ENCODE measurements at regions not wholly inside any gene's neighbourhood (a gene's known extent, or its start where the extent isn't known, plus 50 kb on each side); places are given as distances from the start of the nearest gene placed in this dataset.
"Not testable (repeated sequence)": the region's sequence is repeated elsewhere in the genome, so short reads cannot be mapped to it uniquely, and the experiment has no call there.

DNA sequence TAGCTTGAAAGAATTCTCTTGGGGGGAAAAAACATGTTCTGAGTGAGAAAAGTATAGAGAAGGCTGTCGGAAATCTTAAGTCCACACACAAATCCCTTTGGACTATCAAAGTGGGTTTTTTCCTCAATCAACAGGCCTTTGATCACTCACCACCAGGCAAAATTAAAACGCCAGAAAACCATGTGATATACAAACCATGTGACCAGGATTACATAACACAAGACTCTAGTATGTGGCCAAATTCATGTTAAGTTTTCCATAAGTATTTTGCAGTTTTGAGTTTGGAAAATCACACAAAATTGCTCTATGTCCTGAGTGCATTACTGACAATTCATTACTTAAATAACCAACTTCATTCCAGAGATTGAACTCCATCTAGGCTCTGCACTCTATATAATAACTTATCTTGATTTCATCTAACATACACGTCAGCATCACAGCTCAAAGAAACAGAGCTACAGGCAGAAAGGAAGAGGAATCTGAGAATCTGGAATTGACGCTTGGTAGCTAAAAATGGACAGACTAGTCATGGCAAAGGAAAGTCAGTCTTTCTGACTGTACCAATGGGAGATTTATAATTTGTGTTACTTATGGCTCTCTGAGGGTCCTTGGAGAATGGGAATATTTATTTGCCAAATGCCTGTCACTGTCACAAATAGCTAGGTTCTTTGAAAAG lies 383.5 kb downstream of the SFMBT2 start:
- no peak for DNase-seq

DNA sequence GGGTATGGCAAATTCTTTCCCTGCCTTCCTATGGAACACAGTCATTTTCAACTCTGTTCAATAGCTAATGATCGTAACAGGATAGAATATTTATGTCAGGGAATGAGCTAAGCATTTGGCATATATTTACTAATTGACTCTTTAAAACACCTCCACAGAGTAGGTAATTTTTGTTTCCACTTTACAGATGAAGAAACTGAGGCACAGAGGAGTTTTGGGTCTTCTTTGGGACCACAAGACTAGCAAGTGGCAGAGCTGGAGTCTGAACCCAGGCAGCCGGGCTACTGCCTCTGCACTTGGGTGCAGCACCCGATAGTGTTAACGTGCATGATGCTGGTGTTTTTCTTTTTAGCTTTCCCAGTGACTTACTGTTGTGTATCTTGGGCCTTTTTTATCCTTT lies 384.0 kb downstream of the SFMBT2 start:
- no peak for DNase-seq

GRCh38 chr10:7025296-7025695 lies 385.5 kb downstream of the SFMBT2 start:
- no peak for DNase-seq

GRCh38 chr10:7015457-7015856 lies 395.4 kb downstream of the SFMBT2 start:
- no peak for DNase-seq

- no peak for DNase-seq
Measured at GRCh38 chr10:7014721-7015120, 396.1 kb downstream of the SFMBT2 start.

DNA sequence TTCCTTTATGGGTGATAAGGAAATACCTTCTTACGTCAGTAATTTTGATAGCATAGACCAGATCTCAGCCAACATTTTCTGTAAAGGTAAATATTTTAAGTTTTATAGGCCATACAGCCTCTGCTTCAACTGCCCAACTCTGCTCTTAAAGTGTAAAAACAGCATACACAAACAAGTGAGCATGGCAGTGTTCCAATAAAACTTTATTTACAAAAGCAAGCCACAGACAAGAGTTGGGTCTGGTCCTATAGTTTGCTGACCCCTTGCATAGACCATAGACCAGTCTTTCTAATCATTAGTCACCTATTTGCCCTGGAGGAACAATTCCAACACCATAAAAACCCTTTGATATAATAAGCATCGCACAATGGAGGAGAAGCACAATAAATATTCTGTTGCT lies 398.8 kb downstream of the SFMBT2 start:
- no peak for DNase-seq

- DNase-seq = no peak
Measured at GRCh38 chr10:7008645-7009044, 402.2 kb downstream of the SFMBT2 start.

DNA sequence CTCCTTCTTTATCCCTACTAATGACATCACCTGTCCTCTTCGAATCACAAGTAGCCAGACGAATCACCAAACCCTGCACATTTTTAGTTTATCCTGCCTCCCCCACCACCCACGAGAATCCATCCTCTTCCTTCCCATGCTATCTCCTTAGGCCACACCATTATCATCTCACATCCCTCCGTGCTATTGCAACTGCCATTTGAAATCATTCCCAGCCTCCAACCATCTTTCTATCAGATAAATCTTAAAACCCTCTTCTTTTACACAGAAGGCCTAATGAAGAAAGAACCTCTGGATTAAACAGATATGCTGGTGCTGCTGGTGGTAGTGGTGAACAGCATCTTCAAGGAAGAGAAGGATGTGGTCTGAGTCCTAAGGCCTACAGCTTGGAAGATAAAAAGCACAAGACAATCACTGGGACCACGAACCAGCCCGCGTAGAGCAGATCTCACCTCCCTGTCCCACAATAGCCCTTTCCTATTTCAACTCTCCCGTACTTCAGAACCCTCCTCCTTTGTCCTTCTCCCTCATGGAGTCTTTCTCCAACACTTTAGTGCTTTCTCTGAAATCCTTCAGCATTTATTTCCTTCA lies 403.1 kb downstream of the SFMBT2 start:
- DNase-seq = no peak

DNA sequence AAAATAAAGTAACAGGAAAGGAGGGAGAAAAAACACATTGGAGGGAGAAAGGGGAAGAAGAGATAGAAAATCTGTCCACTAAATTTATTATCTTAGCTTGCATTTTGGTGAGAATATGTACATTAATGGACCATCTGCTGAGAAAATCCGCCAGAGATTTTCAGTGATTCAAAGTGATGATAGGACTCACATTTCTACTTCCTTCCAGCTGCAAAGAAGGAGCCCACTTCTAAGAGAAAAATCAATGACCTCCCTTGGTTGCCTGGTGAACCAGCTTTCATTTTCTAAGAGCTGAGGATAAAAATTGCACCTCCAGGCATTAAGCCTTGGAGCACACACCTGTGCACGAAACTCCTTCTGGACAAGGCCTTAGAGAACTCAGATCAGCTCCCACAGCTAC lies 404.3 kb downstream of the SFMBT2 start:
- no peak for DNase-seq

DNA sequence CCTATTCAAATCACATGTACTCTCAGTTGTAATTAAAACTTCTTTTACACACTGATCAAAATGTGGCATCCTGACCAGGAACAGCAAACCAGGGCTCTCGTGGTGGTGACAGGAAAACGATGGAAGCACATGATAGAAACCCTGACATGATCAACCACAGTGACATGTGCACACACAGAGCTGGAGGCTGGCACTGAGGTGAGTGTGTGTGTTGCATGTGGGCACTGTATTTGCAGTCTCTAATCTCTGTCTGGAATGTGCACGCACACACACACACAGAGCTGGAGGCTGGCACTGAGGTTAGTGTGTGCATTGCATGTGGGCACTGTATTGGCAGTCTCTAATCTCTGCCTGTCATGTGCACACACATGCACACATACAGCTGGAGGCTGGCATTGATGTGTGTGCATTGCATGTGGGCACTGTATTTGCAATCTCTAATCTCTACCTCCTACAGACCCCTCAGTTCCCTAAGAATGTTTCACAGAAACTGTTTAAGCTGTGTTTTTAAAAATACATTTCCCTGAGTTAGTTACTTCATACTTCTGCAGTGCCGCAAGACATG lies 406.9 kb downstream of the SFMBT2 start:
- no peak for DNase-seq

DNA sequence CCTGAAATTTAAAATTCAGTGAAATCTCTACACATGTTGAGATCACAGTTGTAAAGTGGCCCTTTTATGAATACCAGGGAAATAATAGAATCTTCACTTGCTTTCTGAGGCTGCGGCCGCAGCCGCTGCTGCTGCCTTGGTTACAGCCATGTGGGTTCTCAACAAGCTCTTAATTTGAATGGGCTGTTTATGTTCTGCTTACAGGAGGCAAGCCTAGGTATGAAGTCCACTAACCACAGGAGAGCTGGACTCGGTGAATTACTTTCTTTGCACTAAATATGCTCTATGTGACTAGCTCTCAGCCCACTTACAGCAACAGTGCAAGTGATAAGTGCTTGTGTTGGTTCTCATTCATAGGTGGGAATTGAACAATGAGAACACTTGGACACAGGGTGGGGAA lies 410.8 kb downstream of the SFMBT2 start:
- no peak for DNase-seq

DNA sequence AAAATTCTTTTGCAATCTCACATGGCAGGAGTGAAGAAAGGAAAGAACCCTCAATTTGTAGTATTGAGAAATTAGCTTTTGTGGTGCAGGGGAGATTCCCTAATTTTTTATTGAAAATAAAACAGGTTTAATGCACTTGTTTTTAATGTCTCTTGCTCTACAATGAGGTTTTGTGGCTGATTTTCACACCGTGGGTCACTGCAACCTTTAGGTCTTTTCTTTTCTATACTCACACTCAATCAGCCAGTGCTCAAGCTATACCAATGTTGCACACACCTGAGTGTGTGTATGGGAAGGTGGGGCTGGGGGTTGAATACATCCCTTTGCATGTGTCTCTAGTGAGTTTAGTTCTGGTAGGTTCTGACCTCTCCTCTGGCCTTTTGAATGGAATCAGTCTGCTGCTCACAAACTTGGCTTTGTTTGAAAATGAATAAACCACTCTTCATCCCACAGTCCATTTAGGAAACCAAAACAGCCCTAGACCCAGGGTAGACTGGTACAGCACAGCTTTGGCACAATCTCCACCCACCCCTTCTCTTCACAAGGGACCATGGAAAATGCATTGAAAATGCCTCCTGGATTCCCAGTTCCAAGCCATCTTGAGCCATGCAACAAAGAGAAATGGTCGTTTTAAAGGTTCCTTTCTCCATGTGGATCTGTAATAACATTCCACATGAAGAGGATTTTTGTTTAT lies 411.5 kb downstream of the SFMBT2 start:
- DNase-seq = no peak

- no peak for DNase-seq
Measured at GRCh38 chr10:6997509-6997908, 413.3 kb downstream of the SFMBT2 start.

DNA sequence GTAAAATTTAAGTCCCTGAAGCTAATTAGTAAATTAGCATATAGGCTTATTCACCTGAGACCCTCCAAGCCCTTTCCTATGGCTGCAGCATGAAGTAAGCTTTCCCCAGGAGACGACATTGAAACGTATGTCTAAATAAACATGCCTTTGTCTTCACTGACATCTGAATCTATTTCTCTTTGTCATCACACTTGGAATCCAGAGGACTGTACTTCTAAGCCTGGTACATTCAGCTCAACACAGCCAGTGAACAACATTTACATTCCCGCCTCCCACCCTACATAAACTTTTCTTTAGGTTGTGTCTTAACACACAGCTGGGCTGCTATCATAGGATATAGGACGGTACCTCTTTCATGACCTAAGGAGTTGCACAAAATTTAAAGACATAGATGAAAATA lies 414.4 kb downstream of the SFMBT2 start:
- no peak for DNase-seq

GRCh38 chr10:6995831-6996230 lies 415.0 kb downstream of the SFMBT2 start:
- no peak for DNase-seq

DNA sequence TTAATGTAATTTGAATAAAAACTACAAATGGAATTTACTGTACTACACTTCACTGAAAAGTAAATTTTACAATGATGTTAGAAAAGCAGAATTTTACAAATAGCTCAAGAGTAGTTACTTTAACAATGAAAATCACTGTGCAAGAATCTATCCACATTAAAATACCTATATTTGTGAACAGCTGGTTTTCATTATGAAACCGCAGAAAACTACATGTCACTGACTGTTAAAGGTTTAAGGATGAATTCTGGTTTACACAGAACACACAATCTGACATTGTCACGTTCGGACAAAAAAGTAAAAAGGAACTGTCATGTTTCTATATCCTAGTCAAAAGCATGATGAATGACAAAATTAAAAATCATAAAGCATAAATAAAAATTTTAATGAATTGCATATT lies 415.3 kb upstream of the PRKCQ start:
- DNase-seq = no peak

- DNase-seq = no peak
Measured at GRCh38 chr10:6990891-6991290, 410.8 kb upstream of the PRKCQ start.

GRCh38 chr10:6988654-6989053 lies 408.6 kb upstream of the PRKCQ start:
- no peak for DNase-seq

- DNase-seq = no peak
Measured at GRCh38 chr10:6987536-6987945, 407.5 kb upstream of the PRKCQ start.

DNA sequence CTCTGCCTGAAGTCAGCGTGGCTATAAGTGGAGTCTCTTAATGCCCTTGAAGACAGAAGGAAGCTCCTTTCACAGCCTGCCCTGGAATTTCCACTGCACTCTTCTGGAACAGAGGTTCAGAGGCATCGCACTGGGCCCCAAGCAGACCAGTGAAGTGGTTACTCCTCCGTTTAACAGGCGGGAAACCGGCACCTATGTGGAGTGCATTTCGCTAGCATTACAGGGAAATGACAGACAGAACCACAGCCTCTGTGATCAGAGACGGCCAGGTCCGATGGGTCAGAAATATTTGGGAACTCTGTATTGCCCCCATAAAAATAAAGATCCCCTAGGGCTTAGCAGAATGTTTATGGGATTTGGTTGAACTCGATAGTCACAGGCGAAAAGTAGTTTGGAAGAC lies 406.9 kb upstream of the PRKCQ start:
- DNase-seq = no peak

DNA sequence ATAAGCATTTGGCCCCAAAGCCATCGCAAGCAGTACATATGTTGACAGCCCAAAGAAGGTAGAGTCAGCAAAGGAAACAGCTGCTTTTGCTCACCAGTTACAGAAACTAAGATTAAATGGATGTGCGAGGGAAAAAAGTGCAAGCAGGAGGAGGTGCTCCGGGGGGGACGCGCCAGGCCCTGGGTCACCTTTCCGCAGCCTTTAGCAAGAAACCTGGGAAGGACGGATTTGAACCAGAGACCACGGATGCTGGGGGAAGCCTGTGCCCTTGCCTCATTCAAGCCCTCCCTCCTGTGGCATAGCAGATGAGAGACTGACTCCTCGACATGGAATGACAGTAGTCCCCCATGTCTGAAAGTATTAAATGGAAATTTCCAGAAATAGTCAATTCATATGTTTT lies 405.6 kb upstream of the PRKCQ start:
- no peak for DNase-seq

GRCh38 chr10:6984971-6985370 lies 404.9 kb upstream of the PRKCQ start:
- DNase-seq = no peak

- not testable (repeated sequence) for DNase-seq
Measured at GRCh38 chr10:6984016-6984415, 403.9 kb upstream of the PRKCQ start.

DNA sequence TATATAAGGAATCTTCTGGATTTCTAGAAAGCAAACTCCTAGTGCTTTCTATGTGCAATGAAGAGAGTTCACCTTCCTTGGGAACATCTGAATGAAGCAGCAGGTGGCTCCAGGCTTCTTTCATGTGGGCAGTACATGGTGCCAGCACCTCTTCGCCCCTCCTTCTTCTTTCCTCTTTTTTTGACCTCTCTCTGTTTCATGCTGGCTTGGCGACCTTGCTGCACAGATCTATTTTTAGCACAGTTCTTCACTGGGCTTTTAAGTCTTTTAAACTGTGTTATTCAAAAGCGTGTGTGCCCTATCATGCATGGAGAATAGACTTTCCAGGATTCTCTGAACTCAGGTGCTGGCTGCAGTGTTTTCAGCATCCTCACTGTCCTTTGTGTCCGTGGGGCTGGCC lies 400.3 kb upstream of the PRKCQ start:
- no peak for DNase-seq

All from stimulated activated CD4-positive, alpha-beta T cell treated with anti-CD3 and anti-CD28 coated beads, Interleukin-4, amount 100 ng/mL, for 4 hours (primary cell).